Mesodermal cell (in vitro differentiated cells): ENCODE measurements at regions not wholly inside any gene's neighbourhood (a gene's known extent, or its start where the extent isn't known, plus 50 kb on each side); places are given as distances from the start of the nearest gene placed in this dataset.
"Not testable (repeated sequence)": the region's sequence is repeated elsewhere in the genome, so short reads cannot be mapped to it uniquely, and the experiment has no call there.

Experiments used
- H3K27ac ChIP-seq: 2 replicates; pipeline ENCODE4 v1.7.0; 2013; ENCODE audit warnings: mild to moderate bottlenecking, low read depth, low read length, moderate library complexity; ENCODE audit not compliant: severe bottlenecking
- H3K36me3 ChIP-seq: 2 replicates; pipeline ENCODE4 v1.7.1; 2013; ENCODE audit warnings: mild to moderate bottlenecking, low read length, moderate library complexity; ENCODE audit not compliant: control insufficient read depth, insufficient read depth
- H3K4me1 ChIP-seq: one replicate; pipeline ENCODE4 v1.7.1; 2013; ENCODE audit warnings: mild to moderate bottlenecking, low read length; ENCODE audit not compliant: insufficient read depth, control insufficient read depth, poor library complexity, severe bottlenecking
- H3K4me3 ChIP-seq: 2 replicates; pipeline ENCODE4 v1.7.0; 2013; ENCODE audit warnings: low read length, control low read depth, mild to moderate bottlenecking; ENCODE audit not compliant: insufficient read depth, poor library complexity, severe bottlenecking; ENCODE audit errors: extremely low read depth
- H3K9me3 ChIP-seq: 2 replicates; pipeline ENCODE4 v1.7.1; 2013; ENCODE audit warnings: mild to moderate bottlenecking, low read length, moderate library complexity; ENCODE audit not compliant: control insufficient read depth
- WGBS, 2 experiments: methylation state at CpG; one replicate each; pipeline ENCODE4 v1.1.5; 2013; ENCODE audit warnings: missing lambda C conversion rate in 2 of 2; ENCODE audit not compliant: insufficient coverage in 2 of 2; 5-methylcytosine and 5-hydroxymethylcytosine counted together

GRCh38 chr5:39946356-39947045 lies 521.7 kb upstream of the DAB2 start:
- Histone ChIP-seq H3K4me1 (no peaks in the 10 kb centered on the region), H3K9me3 (no peaks in the 10 kb centered on the region), H3K4me3 (no peak overlapping the region), H3K36me3 (no peaks in the 10 kb centered on the region), H3K27ac (no peak overlapping the region)
- 100% methylated on average over 1 of the region's 2 CpGs; no CpG with 5 or more reads in 1 of the 2 experiments for WGBS, 2 experiments

- no peaks in the 10 kb centered on the region for H3K9me3 ChIP-seq
- no CpG with 5 or more reads among the region's 1 CpG for WGBS, 2 experiments
- no peak overlapping the region for H3K27ac ChIP-seq
- no peaks in the 10 kb centered on the region for H3K36me3 ChIP-seq
- H3K4me1 ChIP-seq = no peaks in the 10 kb centered on the region
- no peak overlapping the region for H3K4me3 ChIP-seq
These were observed 521.1 kb upstream of the DAB2 start for GRCh38 chr5:39945870-39946269.

- no peaks in the 10 kb centered on the region for H3K9me3 ChIP-seq
- no peak overlapping the region for H3K4me3 ChIP-seq
- H3K36me3 ChIP-seq = no peaks in the 10 kb centered on the region
- no peaks in the 10 kb centered on the region for H3K4me1 ChIP-seq
- WGBS, 2 experiments = 60 to 86% methylated on average over 1 of the region's 1 CpG
- no peak overlapping the region for H3K27ac ChIP-seq
These were observed 519.0 kb upstream of the DAB2 start for GRCh38 chr5:39943811-39944210.

DNA sequence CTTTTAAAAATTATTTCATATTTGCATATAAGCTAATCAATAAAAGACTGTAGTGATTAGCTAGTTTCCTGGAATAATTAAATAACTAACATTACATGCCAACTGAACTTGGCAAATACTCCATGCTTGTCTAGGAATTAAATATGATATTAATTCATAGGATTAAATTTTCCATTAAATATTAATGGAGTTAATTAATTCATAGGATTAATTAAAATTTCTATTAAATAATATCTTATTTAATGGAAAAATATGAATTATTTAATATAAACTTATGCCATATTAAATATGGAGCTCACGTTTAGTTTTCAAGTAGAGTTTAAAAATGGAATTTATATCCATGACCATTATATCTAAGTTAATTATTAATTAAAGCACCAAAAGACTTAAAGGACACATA lies 517.8 kb upstream of the DAB2 start:
- Histone ChIP-seq H3K4me1 (no peaks in the 10 kb centered on the region), H3K9me3 (no peaks in the 10 kb centered on the region), H3K4me3 (no peak overlapping the region), H3K36me3 (no peaks in the 10 kb centered on the region), H3K27ac (no peak overlapping the region)
- no CpG with 5 or more reads among the region's 1 CpG for WGBS, 2 experiments

GRCh38 chr5:39941416-39941815 lies 516.6 kb upstream of the DAB2 start:
- H3K27ac ChIP-seq = no peak overlapping the region
- H3K36me3 ChIP-seq = no peaks in the 10 kb centered on the region
- no CpG with 5 or more reads among the region's 2 CpGs for WGBS, 2 experiments

DNA sequence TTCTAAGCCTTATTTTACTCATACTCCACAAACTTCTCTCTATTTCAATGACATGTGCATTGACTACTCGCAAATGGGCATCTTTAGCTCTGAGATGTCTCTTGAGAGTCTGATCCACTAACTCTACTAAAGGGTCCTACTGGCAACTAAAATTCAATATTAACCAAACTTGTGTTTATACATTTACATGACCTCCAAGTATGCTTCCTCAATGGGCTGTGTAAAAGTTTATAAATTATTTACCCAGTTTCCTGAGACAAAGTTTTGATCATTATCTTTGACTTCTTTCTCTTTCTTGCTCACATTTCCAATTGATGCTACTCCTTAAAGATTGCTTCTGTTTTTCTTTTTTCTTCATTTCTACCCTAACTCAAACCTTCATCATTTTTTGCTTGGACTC lies 510.1 kb upstream of the DAB2 start:
- 88% methylated on average over 1 of the region's 1 CpG; no CpG with 5 or more reads in 1 of the 2 experiments for WGBS, 2 experiments
- no peaks in the 10 kb centered on the region for H3K9me3 ChIP-seq
- H3K4me1 ChIP-seq = no peaks in the 10 kb centered on the region
- H3K27ac ChIP-seq = no peak overlapping the region
- H3K4me3 ChIP-seq = no peak overlapping the region
- no peaks in the 10 kb centered on the region for H3K36me3 ChIP-seq

More at GRCh38 chr5:39941416-39941815, 516.6 kb upstream of the DAB2 start:
- Histone ChIP-seq H3K9me3 (no peaks in the 10 kb centered on the region), H3K4me1 (no peaks in the 10 kb centered on the region), H3K4me3 (no peak overlapping the region)

DNA sequence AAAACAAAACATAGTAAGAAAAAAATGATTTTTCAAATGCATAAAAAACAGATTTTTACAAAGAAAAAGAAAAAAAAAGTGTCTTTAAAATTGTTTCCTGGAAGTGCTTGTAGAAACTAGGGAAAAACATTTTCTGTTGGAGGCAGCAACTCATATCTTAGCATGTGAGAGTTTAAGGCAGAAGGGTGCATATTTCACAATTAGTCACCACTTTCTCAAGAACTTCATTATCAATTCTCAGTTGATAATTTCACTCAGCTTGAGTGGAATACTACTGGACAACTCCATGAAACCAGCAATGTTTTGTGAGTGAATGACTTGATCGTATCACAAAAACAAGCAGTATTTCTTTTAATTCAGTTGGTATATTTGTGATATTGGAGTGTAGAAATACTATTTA lies 508.3 kb upstream of the DAB2 start:
- Histone ChIP-seq H3K4me3 (no peak overlapping the region), H3K4me1 (no peaks in the 10 kb centered on the region), H3K27ac (no peak overlapping the region), H3K36me3 (no peaks in the 10 kb centered on the region), H3K9me3 (no peaks in the 10 kb centered on the region)
- WGBS, 2 experiments = no CpG with 5 or more reads among the region's 1 CpG

- no peaks in the 10 kb centered on the region for H3K36me3 ChIP-seq
- WGBS, 2 experiments = 94 to 98% methylated on average over 6 of the region's 6 CpGs
- no peak overlapping the region for H3K4me3 ChIP-seq
These were observed 503.9 kb upstream of the DAB2 start for GRCh38 chr5:39928709-39929108.

DNA sequence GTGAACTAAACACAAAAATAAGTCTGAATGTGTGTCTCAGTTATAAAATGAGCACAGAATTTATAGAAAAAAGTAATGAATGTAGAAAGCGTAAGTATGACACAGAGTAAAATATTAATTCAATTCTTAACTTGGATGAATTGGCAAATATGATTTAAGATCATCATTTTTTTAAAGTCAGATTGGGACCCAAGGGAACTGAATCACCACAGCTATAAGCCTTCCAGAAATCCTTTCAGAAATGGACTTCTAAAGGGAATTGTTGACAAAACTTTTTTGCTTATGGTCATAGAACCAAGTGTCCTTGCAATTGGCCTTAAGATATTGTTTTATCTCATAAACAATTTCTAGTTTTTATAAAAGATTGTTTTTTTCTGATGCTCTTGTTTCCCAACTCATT lies 495.1 kb upstream of the DAB2 start:
- no peaks in the 10 kb centered on the region for H3K9me3 ChIP-seq
- H3K27ac ChIP-seq = no peak overlapping the region
- no CpG with 5 or more reads among the region's 1 CpG for WGBS, 2 experiments
- no peak overlapping the region for H3K4me3 ChIP-seq
- H3K36me3 ChIP-seq = no peaks in the 10 kb centered on the region
- no peaks in the 10 kb centered on the region for H3K4me1 ChIP-seq

More at GRCh38 chr5:39928709-39929108, 503.9 kb upstream of the DAB2 start:
- H3K4me1 ChIP-seq = no peaks in the 10 kb centered on the region
- no peaks in the 10 kb centered on the region for H3K9me3 ChIP-seq
- H3K27ac ChIP-seq = no peak overlapping the region

DNA sequence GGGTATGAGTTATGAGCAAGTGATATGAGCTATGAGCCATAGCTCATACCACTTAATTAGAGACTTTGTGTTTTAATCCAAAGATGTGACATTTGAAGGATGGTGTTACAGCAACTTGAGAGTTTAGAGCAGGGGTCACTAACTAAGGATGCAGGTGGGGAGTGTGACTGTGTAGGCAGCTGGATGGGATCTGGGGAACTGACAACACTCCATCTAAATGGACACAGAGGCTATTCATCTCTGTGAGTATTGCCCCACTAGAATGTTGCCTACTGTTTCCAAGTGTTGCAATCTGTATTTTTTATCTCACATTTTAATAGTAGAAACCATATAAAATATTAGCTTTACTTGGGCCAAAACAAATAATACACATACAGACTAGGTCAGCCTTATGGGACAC lies 488.1 kb upstream of the DAB2 start:
- H3K36me3 ChIP-seq = no peaks in the 10 kb centered on the region
- H3K9me3 ChIP-seq = no peaks in the 10 kb centered on the region
- no peaks in the 10 kb centered on the region for H3K4me1 ChIP-seq
- no peak overlapping the region for H3K4me3 ChIP-seq
- no peak overlapping the region for H3K27ac ChIP-seq

DNA sequence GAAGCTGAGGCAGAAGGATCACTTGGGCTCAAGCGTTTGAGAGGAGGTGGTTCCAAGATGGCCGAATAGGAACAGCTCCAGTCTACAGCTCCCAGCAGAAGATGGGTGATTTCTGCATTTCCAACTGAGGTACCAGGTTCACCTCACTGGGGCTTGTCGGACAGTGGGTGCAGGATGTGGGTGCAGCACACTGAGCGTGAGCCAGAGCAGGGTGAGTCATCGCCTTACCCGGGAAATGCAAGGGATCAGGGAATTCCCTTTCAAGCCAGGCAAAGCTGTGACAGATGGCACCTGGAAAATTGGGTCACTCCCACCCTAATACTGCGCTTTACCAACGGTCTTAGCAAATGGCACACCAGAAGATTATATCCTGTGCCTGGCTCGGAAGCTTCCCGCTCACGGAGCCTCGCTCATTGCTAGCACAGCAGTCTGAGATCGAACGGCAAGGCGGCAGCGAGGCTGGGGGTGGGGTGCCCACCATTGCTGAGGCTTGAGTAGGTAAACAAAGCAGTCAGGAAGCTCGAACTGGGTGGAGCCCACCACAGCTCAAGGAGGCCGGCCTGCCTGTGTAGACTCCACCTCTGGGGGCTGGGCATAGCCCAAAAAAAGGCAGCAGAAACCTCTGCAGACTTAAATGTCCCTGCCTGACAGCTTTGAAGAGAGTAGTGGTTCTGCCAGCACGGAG lies 482.6 kb upstream of the DAB2 start:
- H3K27ac ChIP-seq, H3K36me3 ChIP-seq, H3K4me1 ChIP-seq, H3K9me3 ChIP-seq, H3K4me3 ChIP-seq: not testable (repeated sequence)
- WGBS, 2 experiments = 94 to 96% methylated on average over 17 to 18 of the region's 19 CpGs
